AG10803 (cell line): ENCODE measurements at regions not wholly inside any gene's neighbourhood (a gene's known extent, or its start where the extent isn't known, plus 50 kb on each side); places are given as distances from the start of the nearest gene placed in this dataset.

ENCODE experiments used
- DNase-seq: peaks from one replicate; pipeline ENCODE4 v3.0.0; 2010; ENCODE audit warnings: low read depth
- H3K4me3 ChIP-seq: 2 replicates; pipeline ENCODE4 v1.5.1; 2011; ENCODE audit warnings: mild to moderate bottlenecking, low read length, control low read depth
- CTCF ChIP-seq: conservative IDR thresholded peaks from 2 replicates; pipeline ENCODE4 v1.5.1; 2011; ENCODE audit warnings: mild to moderate bottlenecking, low read length, control low read depth, inconsistent platforms

GRCh38 chr7:85424298-85424697, 237.4 kb upstream of the SEMA3D start:
- no peak for TF ChIP-seq CTCF
- no peak overlapping the region for H3K4me3 ChIP-seq
- DNase-seq, result no peak

- no peak for DNase-seq
- H3K4me3 ChIP-seq, result no peak overlapping the region
- TF ChIP-seq CTCF, result no peak
Measured at GRCh38 chr7:85423209-85423895, 236.5 kb upstream of the SEMA3D start.

GRCh38 chr7:85415743-85416142, 228.9 kb upstream of the SEMA3D start:
- H3K4me3 ChIP-seq, result no peak overlapping the region
- no peak for DNase-seq
- TF ChIP-seq CTCF, result no peak

GRCh38 chr7:85413718-85414117, 226.9 kb upstream of the SEMA3D start:
- no peak for DNase-seq
- TF ChIP-seq CTCF, result no peak
- H3K4me3 ChIP-seq, result no peak overlapping the region

GRCh38 chr7:85412912-85413311, 226.1 kb upstream of the SEMA3D start:
- no peak overlapping the region for H3K4me3 ChIP-seq
- DNase-seq, result no peak
- no peak for TF ChIP-seq CTCF

GRCh38 chr7:85407391-85407790, 220.5 kb upstream of the SEMA3D start:
- no peak for DNase-seq
- TF ChIP-seq CTCF, result no peak
- no peak overlapping the region for H3K4me3 ChIP-seq

GRCh38 chr7:85405016-85405902, 218.4 kb upstream of the SEMA3D start:
- H3K4me3 ChIP-seq, result no peak overlapping the region
- DNase-seq, result peak; percentile 52
- TF ChIP-seq CTCF, result no peak
